ENCODE measurements at regions not wholly inside any gene's neighbourhood (a gene's known extent, or its start where the extent isn't known, plus 50 kb on each side); places are given as distances from the start of the nearest gene placed in this dataset.

GRCh38 chr3:69687641-69688040 is 51.6 kb upstream of the MITF start (continued):
- TF ChIP-seq, protein P1, sequence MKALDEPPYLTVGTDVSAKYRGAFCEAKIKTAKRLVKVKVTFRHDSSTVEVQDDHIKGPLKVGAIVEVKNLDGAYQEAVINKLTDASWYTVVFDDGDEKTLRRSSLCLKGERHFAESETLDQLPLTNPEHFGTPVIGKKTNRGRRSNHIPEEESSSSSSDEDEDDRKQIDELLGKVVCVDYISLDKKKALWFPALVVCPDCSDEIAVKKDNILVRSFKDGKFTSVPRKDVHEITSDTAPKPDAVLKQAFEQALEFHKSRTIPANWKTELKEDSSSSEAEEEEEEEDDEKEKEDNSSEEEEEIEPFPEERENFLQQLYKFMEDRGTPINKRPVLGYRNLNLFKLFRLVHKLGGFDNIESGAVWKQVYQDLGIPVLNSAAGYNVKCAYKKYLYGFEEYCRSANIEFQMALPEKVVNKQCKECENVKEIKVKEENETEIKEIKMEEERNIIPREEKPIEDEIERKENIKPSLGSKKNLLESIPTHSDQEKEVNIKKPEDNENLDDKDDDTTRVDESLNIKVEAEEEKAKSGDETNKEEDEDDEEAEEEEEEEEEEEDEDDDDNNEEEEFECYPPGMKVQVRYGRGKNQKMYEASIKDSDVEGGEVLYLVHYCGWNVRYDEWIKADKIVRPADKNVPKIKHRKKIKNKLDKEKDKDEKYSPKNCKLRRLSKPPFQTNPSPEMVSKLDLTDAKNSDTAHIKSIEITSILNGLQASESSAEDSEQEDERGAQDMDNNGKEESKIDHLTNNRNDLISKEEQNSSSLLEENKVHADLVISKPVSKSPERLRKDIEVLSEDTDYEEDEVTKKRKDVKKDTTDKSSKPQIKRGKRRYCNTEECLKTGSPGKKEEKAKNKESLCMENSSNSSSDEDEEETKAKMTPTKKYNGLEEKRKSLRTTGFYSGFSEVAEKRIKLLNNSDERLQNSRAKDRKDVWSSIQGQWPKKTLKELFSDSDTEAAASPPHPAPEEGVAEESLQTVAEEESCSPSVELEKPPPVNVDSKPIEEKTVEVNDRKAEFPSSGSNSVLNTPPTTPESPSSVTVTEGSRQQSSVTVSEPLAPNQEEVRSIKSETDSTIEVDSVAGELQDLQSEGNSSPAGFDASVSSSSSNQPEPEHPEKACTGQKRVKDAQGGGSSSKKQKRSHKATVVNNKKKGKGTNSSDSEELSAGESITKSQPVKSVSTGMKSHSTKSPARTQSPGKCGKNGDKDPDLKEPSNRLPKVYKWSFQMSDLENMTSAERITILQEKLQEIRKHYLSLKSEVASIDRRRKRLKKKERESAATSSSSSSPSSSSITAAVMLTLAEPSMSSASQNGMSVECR (CRISPR knock-in tag; IDR thresholded peaks at IDR 0.05; ENCODE audit: borderline replicate concordance) = no peak
- TF ChIP-seq TEAD1 (CRISPR knock-in tag; IDR thresholded peaks at IDR 0.05) = no peak
- TF ChIP-seq ZNF671 (CRISPR knock-in tag; IDR thresholded peaks at IDR 0.05) = no peak
- TF ChIP-seq ZNF121 (CRISPR knock-in tag; IDR thresholded peaks at IDR 0.05) = no peak
- TF ChIP-seq PRDM15 (CRISPR knock-in tag; IDR thresholded peaks at IDR 0.05) = no peak

- no peak overlapping the region for H3K27ac Mint-ChIP-seq
- DNase-seq (ENCODE audit: low spot score) (no peak), ATAC-seq (no peak)
- CTCF ChIA-PET = interaction anchor here (1.5 kb wide), 1 partner anchor 53 kb away, joined by 5 read pairs; the partner anchor contains the start of gene MITF
- no peaks in the 10 kb centered on the region for H3K36me3 Mint-ChIP-seq
- peaks cover 96% of the 10 kb centered on the region for H3K27me3 Mint-ChIP-seq (ENCODE audit: low read depth)
- H3K4me3 Mint-ChIP-seq = no peak overlapping the region
- POLR2A ChIA-PET = no interaction called here
- H3K4me1 Mint-ChIP-seq = peaks cover 23% of the 10 kb centered on the region
- H3K9me3 Mint-ChIP-seq = no peaks in the 10 kb centered on the region
- TF ChIP-seq, protein P2, sequence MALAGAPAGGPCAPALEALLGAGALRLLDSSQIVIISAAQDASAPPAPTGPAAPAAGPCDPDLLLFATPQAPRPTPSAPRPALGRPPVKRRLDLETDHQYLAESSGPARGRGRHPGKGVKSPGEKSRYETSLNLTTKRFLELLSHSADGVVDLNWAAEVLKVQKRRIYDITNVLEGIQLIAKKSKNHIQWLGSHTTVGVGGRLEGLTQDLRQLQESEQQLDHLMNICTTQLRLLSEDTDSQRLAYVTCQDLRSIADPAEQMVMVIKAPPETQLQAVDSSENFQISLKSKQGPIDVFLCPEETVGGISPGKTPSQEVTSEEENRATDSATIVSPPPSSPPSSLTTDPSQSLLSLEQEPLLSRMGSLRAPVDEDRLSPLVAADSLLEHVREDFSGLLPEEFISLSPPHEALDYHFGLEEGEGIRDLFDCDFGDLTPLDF (CRISPR knock-in tag; IDR thresholded peaks at IDR 0.05) = no peak
- TF ChIP-seq ZNF263 (CRISPR knock-in tag; IDR thresholded peaks at IDR 0.05; ENCODE audit: low read depth) (no peak), ZNF416 (CRISPR knock-in tag; IDR thresholded peaks at IDR 0.05) (no peak), PRDM15 (CRISPR knock-in tag; IDR thresholded peaks at IDR 0.05) (no peak), GABPB1 (CRISPR knock-in tag; IDR thresholded peaks at IDR 0.05) (no peak), IRF2 (CRISPR knock-in tag; IDR thresholded peaks at IDR 0.05; ENCODE audit: borderline replicate concordance, low read depth) (no peak), TCF7 (CRISPR knock-in tag; IDR thresholded peaks at IDR 0.05; ENCODE audit: low read depth) (no peak), PRRX2 (CRISPR knock-in tag; IDR thresholded peaks at IDR 0.05) (no peak), CREB1 (CRISPR knock-in tag; IDR thresholded peaks at IDR 0.05) (no peak), CDX4 (CRISPR knock-in tag; IDR thresholded peaks at IDR 0.05; ENCODE audit: borderline replicate concordance) (no peak), SMAD4 (CRISPR knock-in tag; IDR thresholded peaks at IDR 0.05) (no peak), FOXJ3 (CRISPR knock-in tag; IDR thresholded peaks at IDR 0.05; ENCODE audit: borderline replicate concordance) (no peak), FOXP4 (CRISPR knock-in tag; IDR thresholded peaks at IDR 0.05) (no peak)
- TF ChIP-seq, protein P3, sequence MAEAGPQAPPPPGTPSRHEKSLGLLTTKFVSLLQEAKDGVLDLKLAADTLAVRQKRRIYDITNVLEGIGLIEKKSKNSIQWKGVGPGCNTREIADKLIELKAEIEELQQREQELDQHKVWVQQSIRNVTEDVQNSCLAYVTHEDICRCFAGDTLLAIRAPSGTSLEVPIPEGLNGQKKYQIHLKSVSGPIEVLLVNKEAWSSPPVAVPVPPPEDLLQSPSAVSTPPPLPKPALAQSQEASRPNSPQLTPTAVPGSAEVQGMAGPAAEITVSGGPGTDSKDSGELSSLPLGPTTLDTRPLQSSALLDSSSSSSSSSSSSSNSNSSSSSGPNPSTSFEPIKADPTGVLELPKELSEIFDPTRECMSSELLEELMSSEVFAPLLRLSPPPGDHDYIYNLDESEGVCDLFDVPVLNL (CRISPR knock-in tag; IDR thresholded peaks at IDR 0.05; ENCODE audit: borderline replicate concordance, low read depth) = no peak
Measured at GRCh38 chr3:69686056-69686455, 53.2 kb upstream of the MITF start.

All from WTC11 (cell line).